ENCODE measurements at regions not wholly inside any gene's neighbourhood (a gene's known extent, or its start where the extent isn't known, plus 50 kb on each side); places are given as distances from the start of the nearest gene placed in this dataset.

GRCh38 chr3:14278799-14279625 lies 100.4 kb downstream of the LSM3 start:
- TF ChIP-seq, protein P1, sequence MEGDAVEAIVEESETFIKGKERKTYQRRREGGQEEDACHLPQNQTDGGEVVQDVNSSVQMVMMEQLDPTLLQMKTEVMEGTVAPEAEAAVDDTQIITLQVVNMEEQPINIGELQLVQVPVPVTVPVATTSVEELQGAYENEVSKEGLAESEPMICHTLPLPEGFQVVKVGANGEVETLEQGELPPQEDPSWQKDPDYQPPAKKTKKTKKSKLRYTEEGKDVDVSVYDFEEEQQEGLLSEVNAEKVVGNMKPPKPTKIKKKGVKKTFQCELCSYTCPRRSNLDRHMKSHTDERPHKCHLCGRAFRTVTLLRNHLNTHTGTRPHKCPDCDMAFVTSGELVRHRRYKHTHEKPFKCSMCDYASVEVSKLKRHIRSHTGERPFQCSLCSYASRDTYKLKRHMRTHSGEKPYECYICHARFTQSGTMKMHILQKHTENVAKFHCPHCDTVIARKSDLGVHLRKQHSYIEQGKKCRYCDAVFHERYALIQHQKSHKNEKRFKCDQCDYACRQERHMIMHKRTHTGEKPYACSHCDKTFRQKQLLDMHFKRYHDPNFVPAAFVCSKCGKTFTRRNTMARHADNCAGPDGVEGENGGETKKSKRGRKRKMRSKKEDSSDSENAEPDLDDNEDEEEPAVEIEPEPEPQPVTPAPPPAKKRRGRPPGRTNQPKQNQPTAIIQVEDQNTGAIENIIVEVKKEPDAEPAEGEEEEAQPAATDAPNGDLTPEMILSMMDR (IDR thresholded peaks at IDR 0.05): no peak
- TF ChIP-seq POLR2A (IDR thresholded peaks at IDR 0.05): no peak
